ENCODE measurements at regions not wholly inside any gene's neighbourhood (a gene's known extent, or its start where the extent isn't known, plus 50 kb on each side); places are given as distances from the start of the nearest gene placed in this dataset.

DNA sequence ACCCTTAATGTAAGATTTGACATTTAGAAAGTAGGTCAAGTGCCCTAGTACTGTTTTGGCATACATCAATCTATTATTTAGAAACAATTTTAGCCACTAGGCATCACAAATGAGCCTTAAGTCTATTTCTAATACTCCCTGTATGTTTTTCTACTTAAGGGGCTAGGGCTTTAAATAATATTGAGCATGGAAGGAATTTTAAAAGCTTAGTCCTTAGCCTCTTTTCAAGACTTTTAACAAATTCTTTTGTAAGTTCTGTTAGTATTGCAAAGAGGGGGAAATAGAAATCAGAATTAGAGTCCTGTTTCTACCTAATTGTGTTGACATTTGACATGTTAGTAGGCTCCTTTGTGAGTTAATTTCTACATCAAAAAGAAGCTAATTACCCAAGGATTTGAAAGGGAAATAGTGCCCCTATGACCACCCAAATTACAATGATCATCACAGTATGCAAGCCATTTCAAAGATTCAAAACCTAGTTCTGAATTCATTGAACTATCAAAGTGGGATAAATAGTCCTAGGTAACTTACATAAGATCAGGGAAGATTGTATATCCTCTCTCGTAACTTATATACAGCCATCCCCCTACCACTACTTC, 647.8 kb upstream of the ACO1 start:
- Histone ChIP-seq H3K4me2 (ENCODE audit: low read depth, low read length, poor library complexity, severe bottlenecking) (no peak overlapping the region), H3K4me1 (ENCODE audit: insufficient read depth, low read length, poor library complexity, severe bottlenecking) (no peaks in the 10 kb centered on the region)

DNA sequence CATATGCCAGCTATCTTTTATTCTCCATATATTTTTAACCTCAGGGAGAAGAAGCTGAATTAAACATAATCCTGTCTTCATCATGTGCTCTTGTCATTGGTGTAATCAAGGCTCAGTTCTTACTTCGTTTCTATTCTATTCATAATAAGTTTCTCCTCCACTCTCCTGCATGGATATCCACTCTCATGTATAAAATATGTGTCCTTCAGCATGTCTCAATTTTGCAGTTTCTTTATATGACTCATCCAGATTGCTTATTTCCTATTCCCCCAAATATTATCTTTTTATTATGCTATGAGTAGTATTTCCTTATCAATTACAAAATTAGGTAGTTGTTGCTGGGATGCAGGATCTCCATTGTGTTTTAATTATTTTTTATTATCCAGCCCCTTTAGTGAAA, 643.7 kb upstream of the ACO1 start:
- TF ChIP-seq EZH2phosphoT487 (IDR thresholded peaks at IDR 0.05; ENCODE audit: borderline replicate concordance): no peak
- TF ChIP-seq, protein P1, sequence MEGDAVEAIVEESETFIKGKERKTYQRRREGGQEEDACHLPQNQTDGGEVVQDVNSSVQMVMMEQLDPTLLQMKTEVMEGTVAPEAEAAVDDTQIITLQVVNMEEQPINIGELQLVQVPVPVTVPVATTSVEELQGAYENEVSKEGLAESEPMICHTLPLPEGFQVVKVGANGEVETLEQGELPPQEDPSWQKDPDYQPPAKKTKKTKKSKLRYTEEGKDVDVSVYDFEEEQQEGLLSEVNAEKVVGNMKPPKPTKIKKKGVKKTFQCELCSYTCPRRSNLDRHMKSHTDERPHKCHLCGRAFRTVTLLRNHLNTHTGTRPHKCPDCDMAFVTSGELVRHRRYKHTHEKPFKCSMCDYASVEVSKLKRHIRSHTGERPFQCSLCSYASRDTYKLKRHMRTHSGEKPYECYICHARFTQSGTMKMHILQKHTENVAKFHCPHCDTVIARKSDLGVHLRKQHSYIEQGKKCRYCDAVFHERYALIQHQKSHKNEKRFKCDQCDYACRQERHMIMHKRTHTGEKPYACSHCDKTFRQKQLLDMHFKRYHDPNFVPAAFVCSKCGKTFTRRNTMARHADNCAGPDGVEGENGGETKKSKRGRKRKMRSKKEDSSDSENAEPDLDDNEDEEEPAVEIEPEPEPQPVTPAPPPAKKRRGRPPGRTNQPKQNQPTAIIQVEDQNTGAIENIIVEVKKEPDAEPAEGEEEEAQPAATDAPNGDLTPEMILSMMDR (conservative IDR thresholded peaks at IDR 0.05; ENCODE audit: low read length): no peak
- Histone ChIP-seq H3K9me3 (ENCODE audit: insufficient read depth, low read depth, low read length) (no peaks in the 10 kb centered on the region), H3K4me2 (ENCODE audit: low read depth, low read length, poor library complexity, severe bottlenecking) (no peak overlapping the region), H3K4me3 (ENCODE audit: low read length, poor library complexity, severe bottlenecking) (no peak overlapping the region), H3K4me1 (ENCODE audit: insufficient read depth, low read length, poor library complexity, severe bottlenecking) (no peaks in the 10 kb centered on the region), H3K27me3 (ENCODE audit: insufficient read depth, low read length, poor library complexity, severe bottlenecking) (no peaks in the 10 kb centered on the region), H3K9me2 (replicated peaks; ENCODE audit: low read depth, low read length) (no peaks in the 10 kb centered on the region), H3K36me3 (ENCODE audit: insufficient read depth, low read length) (no peaks in the 10 kb centered on the region), H3K9ac (ENCODE audit: low read depth, low read length, poor library complexity, severe bottlenecking) (no peak overlapping the region), H2AFZ (ENCODE audit: low read length) (no peak overlapping the region), H4K20me1 (ENCODE audit: insufficient read depth, low read length, poor library complexity, severe bottlenecking) (no peaks in the 10 kb centered on the region), H3K79me2 (ENCODE audit: insufficient read depth, low read length) (no peaks in the 10 kb centered on the region), H3F3A (ENCODE audit: low read depth) (no peaks in the 10 kb centered on the region)

More for the DNA sequence above, 647.8 kb upstream of the ACO1 start:
- Histone ChIP-seq H2AFZ (ENCODE audit: low read length) (no peak overlapping the region), H3K9ac (ENCODE audit: low read depth, low read length, poor library complexity, severe bottlenecking) (no peak overlapping the region), H3K9me3 (ENCODE audit: insufficient read depth, low read depth, low read length) (no peaks in the 10 kb centered on the region), H3K36me3 (ENCODE audit: insufficient read depth, low read length) (no peaks in the 10 kb centered on the region), H3K9me2 (replicated peaks; ENCODE audit: low read depth, low read length) (no peaks in the 10 kb centered on the region), H3K27me3 (ENCODE audit: insufficient read depth, low read length, poor library complexity, severe bottlenecking) (no peaks in the 10 kb centered on the region), H3F3A (ENCODE audit: low read depth) (no peaks in the 10 kb centered on the region), H3K79me2 (ENCODE audit: insufficient read depth, low read length) (no peaks in the 10 kb centered on the region), H4K20me1 (ENCODE audit: insufficient read depth, low read length, poor library complexity, severe bottlenecking) (no peaks in the 10 kb centered on the region), H3K4me3 (ENCODE audit: low read length, poor library complexity, severe bottlenecking) (no peak overlapping the region)
- no peak for TF ChIP-seq EZH2phosphoT487 (IDR thresholded peaks at IDR 0.05; ENCODE audit: borderline replicate concordance)
- TF ChIP-seq, protein P1 (conservative IDR thresholded peaks at IDR 0.05; ENCODE audit: low read length): no peak

DNA sequence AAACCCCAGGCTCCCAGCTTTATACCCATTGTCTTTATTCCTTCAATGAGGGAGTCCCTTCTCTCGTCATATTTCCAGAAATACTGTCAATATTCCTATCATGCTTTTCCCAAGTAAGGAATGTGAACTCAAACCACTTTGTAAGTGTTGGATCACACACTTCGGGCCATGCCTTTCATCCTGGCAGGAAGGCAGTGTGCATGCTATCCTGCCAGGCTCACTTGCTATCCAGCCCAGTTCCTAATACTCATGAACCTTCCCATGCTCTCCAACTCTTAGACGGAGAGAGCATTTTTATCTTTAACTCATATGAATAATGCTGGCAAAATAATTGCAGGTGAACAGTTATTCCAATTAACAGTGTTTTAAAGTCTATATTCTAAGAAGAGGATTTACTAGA, 639.9 kb upstream of the ACO1 start:
- Histone ChIP-seq H3K36me3 (ENCODE audit: insufficient read depth, low read length) (no peaks in the 10 kb centered on the region), H3F3A (ENCODE audit: low read depth) (no peaks in the 10 kb centered on the region), H3K9me3 (ENCODE audit: insufficient read depth, low read depth, low read length) (no peaks in the 10 kb centered on the region), H2AFZ (ENCODE audit: low read length) (no peak overlapping the region), H3K9me2 (replicated peaks; ENCODE audit: low read depth, low read length) (no peaks in the 10 kb centered on the region), H3K4me3 (ENCODE audit: low read length, poor library complexity, severe bottlenecking) (no peak overlapping the region), H3K9ac (ENCODE audit: low read depth, low read length, poor library complexity, severe bottlenecking) (no peak overlapping the region), H3K4me2 (ENCODE audit: low read depth, low read length, poor library complexity, severe bottlenecking) (no peak overlapping the region), H3K79me2 (ENCODE audit: insufficient read depth, low read length) (no peaks in the 10 kb centered on the region), H3K4me1 (ENCODE audit: insufficient read depth, low read length, poor library complexity, severe bottlenecking) (no peaks in the 10 kb centered on the region), H3K27me3 (ENCODE audit: insufficient read depth, low read length, poor library complexity, severe bottlenecking) (no peaks in the 10 kb centered on the region), H4K20me1 (ENCODE audit: insufficient read depth, low read length, poor library complexity, severe bottlenecking) (no peaks in the 10 kb centered on the region)
- no peak for TF ChIP-seq EZH2phosphoT487 (IDR thresholded peaks at IDR 0.05; ENCODE audit: borderline replicate concordance)
- TF ChIP-seq, protein P1 (conservative IDR thresholded peaks at IDR 0.05; ENCODE audit: low read length): no peak

Data from Loucy (cell line).